ENCODE measurements at regions not wholly inside any gene's neighbourhood (a gene's known extent, or its start where the extent isn't known, plus 50 kb on each side); places are given as distances from the start of the nearest gene placed in this dataset.

- Histone ChIP-seq H3K4me3 (no peak overlapping the region), H3K27ac (no peak overlapping the region), H3K27me3 (peaks cover 0 to 3% of the 10 kb centered on the region in 2 donors), H3K36me3 (no peaks in the 10 kb centered on the region), H3K4me1 (peaks cover 0 to 8% (median 0%) of the 10 kb centered on the region in 4 donors), H3K9me3 (no peaks in the 10 kb centered on the region)
- DNase-seq: no peak
- TF ChIP-seq CTCF (IDR thresholded peaks at IDR 0.05) (no peak), POLR2A (IDR thresholded peaks at IDR 0.05) (no peak)
Measured at GRCh38 chr15:98296653-98297052, 336.1 kb downstream of the ARRDC4 start.

- Histone ChIP-seq H3K4me3 (no peak overlapping the region), H3K27me3 (no peaks in the 10 kb centered on the region), H3K27ac (no peak overlapping the region), H3K9me3 (no peaks in the 10 kb centered on the region), H3K4me1 (no peaks in the 10 kb centered on the region), H3K36me3 (no peaks in the 10 kb centered on the region)
- TF ChIP-seq POLR2A (IDR thresholded peaks at IDR 0.05) (no peak), CTCF (IDR thresholded peaks at IDR 0.05) (no peak)
- no peak for DNase-seq
Measured at GRCh38 chr15:98304371-98304770, 343.9 kb downstream of the ARRDC4 start.

DNA sequence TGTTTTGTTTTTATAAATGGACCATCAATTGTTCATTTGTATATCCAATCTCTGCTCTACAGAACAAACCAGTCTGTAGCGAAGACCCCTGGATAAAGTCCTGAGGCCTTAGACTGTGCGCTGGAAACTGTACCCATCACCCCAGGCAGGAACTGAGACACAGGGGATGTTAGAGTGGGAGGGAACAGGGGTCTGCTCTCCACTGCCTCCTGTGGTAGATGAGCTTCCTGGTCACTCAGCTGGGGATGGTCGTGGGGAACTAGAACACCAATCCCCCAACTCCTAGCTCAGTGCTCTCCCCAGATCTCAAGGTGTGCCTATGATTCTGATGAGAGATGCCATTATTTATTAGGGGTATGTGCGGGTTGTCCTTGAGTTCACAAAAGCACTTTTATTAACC, 340.2 kb upstream of the IGF1R start:
- no peaks in the 10 kb centered on the region for H3K4me1 ChIP-seq
- no peak for TF ChIP-seq POLR2A (IDR thresholded peaks at IDR 0.05)
- no peak for TF ChIP-seq CTCF (IDR thresholded peaks at IDR 0.05)

DNA sequence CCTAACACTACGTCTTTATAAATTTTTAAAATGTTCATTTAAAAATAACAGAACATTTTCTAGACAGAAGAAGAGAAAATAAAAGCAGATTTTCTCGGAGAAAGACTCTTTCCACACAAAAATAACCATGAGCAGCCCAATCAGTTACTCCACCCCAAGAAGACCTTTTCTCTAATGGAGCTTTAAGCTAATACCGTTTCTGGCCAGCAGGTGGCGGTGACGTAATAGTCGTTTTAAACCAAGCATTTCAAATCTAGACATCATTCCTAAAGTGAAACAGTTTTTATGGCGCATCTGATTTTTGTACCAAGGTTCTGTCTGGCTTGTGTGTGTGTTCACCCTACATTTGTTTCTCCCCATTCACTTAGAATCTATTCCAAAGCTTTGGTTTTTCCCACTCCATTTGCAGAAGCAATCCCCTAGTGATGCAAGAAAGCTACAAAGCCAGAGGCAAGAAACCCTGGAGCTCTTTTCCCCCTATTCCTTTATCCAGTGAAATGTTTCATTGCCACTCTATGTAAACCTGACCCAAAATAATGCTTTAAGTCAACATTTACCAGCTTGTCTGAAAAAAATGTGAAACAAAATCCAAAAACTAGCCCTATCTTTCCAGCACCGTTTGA, 336.7 kb upstream of the IGF1R start:
- Histone ChIP-seq H3K9me3 (no peaks in the 10 kb centered on the region), H3K27me3 (no peaks in the 10 kb centered on the region), H3K36me3 (no peaks in the 10 kb centered on the region), H3K4me1 (no peaks in the 10 kb centered on the region), H3K4me3 (no peak overlapping the region), H3K27ac (no peak overlapping the region)
- DNase-seq: peak; percentile 61 to 94 (median 67)
- TF ChIP-seq CTCF (IDR thresholded peaks at IDR 0.05) (peak; percentile 37 to 89 (median 75)), POLR2A (IDR thresholded peaks at IDR 0.05) (no peak)

More for the DNA sequence above, 340.2 kb upstream of the IGF1R start:
- no peak for DNase-seq
- Histone ChIP-seq H3K36me3 (no peaks in the 10 kb centered on the region), H3K27me3 (no peaks in the 10 kb centered on the region), H3K27ac (no peak overlapping the region), H3K9me3 (no peaks in the 10 kb centered on the region), H3K4me3 (no peak overlapping the region)

DNA sequence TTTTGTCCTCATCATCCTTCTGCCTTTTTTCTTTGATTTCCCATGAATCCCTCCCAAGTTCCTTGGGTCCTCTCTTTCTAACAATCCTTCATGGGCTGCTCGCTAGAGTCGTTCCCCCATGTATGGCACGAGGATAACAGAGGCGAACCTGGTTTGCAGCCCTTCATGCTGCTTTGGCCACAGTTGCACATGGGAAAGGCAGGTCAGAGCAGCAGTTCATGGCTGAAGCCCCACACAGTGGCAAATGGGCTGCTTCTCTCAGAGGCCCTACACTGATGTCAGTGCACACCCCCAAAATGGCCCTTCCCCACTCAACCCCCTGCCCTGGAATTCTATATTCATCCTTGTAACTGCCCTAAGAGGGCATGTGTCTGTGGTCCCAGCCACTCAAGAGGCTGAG, 335.4 kb upstream of the IGF1R start:
- no peaks in the 10 kb centered on the region for H3K4me1 ChIP-seq
- TF ChIP-seq CTCF (IDR thresholded peaks at IDR 0.05) (no peak), POLR2A (IDR thresholded peaks at IDR 0.05) (no peak)
- no peak overlapping the region for H3K27ac ChIP-seq
- H3K27me3 ChIP-seq: no peaks in the 10 kb centered on the region
- no peaks in the 10 kb centered on the region for H3K9me3 ChIP-seq
- no peak for DNase-seq
- no peaks in the 10 kb centered on the region for H3K36me3 ChIP-seq
- H3K4me3 ChIP-seq: no peak overlapping the region

GRCh38 chr15:98315971-98316370, 332.4 kb upstream of the IGF1R start:
- Histone ChIP-seq H3K4me1 (no peaks in the 10 kb centered on the region), H3K36me3 (no peaks in the 10 kb centered on the region), H3K27ac (no peak overlapping the region), H3K9me3 (no peaks in the 10 kb centered on the region), H3K27me3 (no peaks in the 10 kb centered on the region), H3K4me3 (no peak overlapping the region)
- TF ChIP-seq CTCF (IDR thresholded peaks at IDR 0.05) (no peak), POLR2A (IDR thresholded peaks at IDR 0.05) (no peak)
- no peak for DNase-seq
